ENCODE measurements at regions not wholly inside any gene's neighbourhood (a gene's known extent, or its start where the extent isn't known, plus 50 kb on each side); places are given as distances from the start of the nearest gene placed in this dataset.

- no peak for DNase-seq
These were observed 127.0 kb upstream of the STMND1 start for GRCh38 chr6:16974704-16975359.

GRCh38 chr6:16974387-16974673, 127.5 kb upstream of the STMND1 start:
- no peak for DNase-seq

GRCh38 chr6:16973545-16974386, 128.1 kb upstream of the STMND1 start:
- no peak for DNase-seq

GRCh38 chr6:16973051-16973450, 128.8 kb upstream of the STMND1 start:
- no peak for DNase-seq

- no peak for DNase-seq
These were observed 129.3 kb upstream of the STMND1 start for GRCh38 chr6:16972535-16972934.

GRCh38 chr6:16969699-16970655, 131.9 kb upstream of the STMND1 start:
- DNase-seq: no peak

GRCh38 chr6:16968101-16968500, 133.7 kb upstream of the STMND1 start:
- DNase-seq: no peak

GRCh38 chr6:16967470-16967817, 134.4 kb upstream of the STMND1 start:
- DNase-seq: no peak

- DNase-seq: no peak
These were observed 134.9 kb upstream of the STMND1 start for GRCh38 chr6:16966791-16967469.

GRCh38 chr6:16965689-16966088, 136.2 kb upstream of the STMND1 start:
- no peak for DNase-seq

- DNase-seq: peak; percentile 59
These were observed 137.0 kb upstream of the STMND1 start for GRCh38 chr6:16964553-16965499.

GRCh38 chr6:16961577-16961976, 140.3 kb upstream of the STMND1 start:
- no peak for DNase-seq

GRCh38 chr6:16959789-16960188, 142.1 kb upstream of the STMND1 start:
- no peak for DNase-seq

- DNase-seq: no peak
These were observed 145.5 kb upstream of the STMND1 start for GRCh38 chr6:16956361-16956760.

- no peak for DNase-seq
These were observed 146.0 kb upstream of the STMND1 start for GRCh38 chr6:16955899-16956298.

- no peak for DNase-seq
These were observed 147.9 kb upstream of the STMND1 start for GRCh38 chr6:16953905-16954304.

GRCh38 chr6:16953446-16953845, 148.4 kb upstream of the STMND1 start:
- DNase-seq: no peak

- DNase-seq: no peak
These were observed 150.9 kb upstream of the STMND1 start for GRCh38 chr6:16950825-16951495.

- no peak for DNase-seq
These were observed 151.5 kb upstream of the STMND1 start for GRCh38 chr6:16950302-16950701.

- no peak for DNase-seq
These were observed 152.1 kb upstream of the STMND1 start for GRCh38 chr6:16949716-16950115.

- DNase-seq: no peak
These were observed 153.5 kb upstream of the STMND1 start for GRCh38 chr6:16948396-16948795.

Data from RPMI8226 (cell line).